ENCODE measurements at regions not wholly inside any gene's neighbourhood (a gene's known extent, or its start where the extent isn't known, plus 50 kb on each side); places are given as distances from the start of the nearest gene placed in this dataset.

GRCh38 chr3:25854214-25854613 lies 64.3 kb downstream of the OXSM start:
- TF ChIP-seq CTCF (IDR thresholded peaks at IDR 0.05; ENCODE audit: poor library complexity, severe bottlenecking) (no peak), EZH2 (IDR thresholded peaks at IDR 0.05; ENCODE audit: borderline replicate concordance, insufficient read depth, low read length, poor library complexity, severe bottlenecking) (no peak), TAF1 (IDR thresholded peaks at IDR 0.05; ENCODE audit: low read depth) (no peak), SMC3 (conservative IDR thresholded peaks at IDR 0.05; ENCODE audit: poor library complexity) (no peak)

Data from neural cell (in vitro differentiated cells).